IMR-90 (cell line): ENCODE measurements at regions not wholly inside any gene's neighbourhood (a gene's known extent, or its start where the extent isn't known, plus 50 kb on each side); places are given as distances from the start of the nearest gene placed in this dataset.

Experiments
- ATAC-seq: fragments of 200-7000 bp; cut with Tn5 transposase; 2 replicates; pipeline ENCODE4 v1.9.1; 2020; ENCODE audit warnings: low read depth, mild to moderate bottlenecking, moderate library complexity
- BruUV-seq: library from RNA; stranded (reverse); fragments of 400-500 nt; replicated peaks from 2 replicates; lab custom pipeline; 2021; lab: Mats Ljungman, UMichigan
- CTCF ChIA-PET: fragments of 300-600 bp; formaldehyde crosslinking; extraction: SDS; loops from one replicate; lab custom pipeline; 2021; ENCODE audit warnings: antibody characterized with exemption; lab: Yijun Ruan, JAX
- POLR2A ChIA-PET: fragments of 300-600 bp; sonication (Branson Sonifier 250); formaldehyde crosslinking; loops from one replicate; lab custom pipeline; 2022; ENCODE audit warnings: antibody characterized with exemption; ENCODE audit not compliant: unreplicated experiment; lab: Charles Lee
- DNase-seq: peaks from one replicate; pipeline ENCODE4 v3.0.0; 2013
- H2AFZ ChIP-seq: replicated peaks from 2 replicates; pipeline ENCODE3; 2013; ENCODE audit warnings: low read length, mild to moderate bottlenecking; ENCODE audit not compliant: poor library complexity
- H2AK5ac ChIP-seq: 2 replicates; pipeline ENCODE4 v1.6.1; 2013; ENCODE audit warnings: low read depth, low read length, inconsistent platforms
- H2AK9ac ChIP-seq: replicated peaks from 2 replicates; pipeline ENCODE3; 2013; ENCODE audit warnings: mild to moderate bottlenecking, low read depth, low read length, moderate library complexity; ENCODE audit not compliant: poor library complexity
- H2BK120ac ChIP-seq: 2 replicates; pipeline ENCODE4 v1.6.1; 2013; ENCODE audit warnings: low read depth, low read length, inconsistent platforms
- H2BK15ac ChIP-seq: 3 replicates; pipeline ENCODE4 v1.6.1; 2013; ENCODE audit warnings: low read depth, low read length, inconsistent platforms
- H2BK20ac ChIP-seq: 2 replicates; pipeline ENCODE4 v1.6.1; 2013; ENCODE audit warnings: low read depth, mild to moderate bottlenecking, inconsistent platforms, low read length, moderate library complexity
- H2BK5ac ChIP-seq: 2 replicates; pipeline ENCODE4 v1.6.1; 2013; ENCODE audit warnings: mild to moderate bottlenecking, low read depth, low read length, inconsistent platforms; ENCODE audit not compliant: poor library complexity, severe bottlenecking
- H3K14ac ChIP-seq: replicated peaks from 2 replicates; pipeline ENCODE4 v1.6.1; 2013; ENCODE audit warnings: low read depth, low read length, inconsistent platforms
- H3K18ac ChIP-seq: 2 replicates; pipeline ENCODE4 v1.6.1; 2013; ENCODE audit warnings: low read depth, low read length, control low read depth
- H3K23ac ChIP-seq: 2 replicates; pipeline ENCODE4 v1.6.1; 2013; ENCODE audit warnings: low read depth, low read length, inconsistent platforms
- H3K27ac ChIP-seq: 2 replicates; pipeline ENCODE4 v1.5.1; 2013; ENCODE audit warnings: mild to moderate bottlenecking, control low read depth, low read length; ENCODE audit not compliant: insufficient read depth
- H3K27me3 ChIP-seq: 2 replicates; pipeline ENCODE4 v1.6.1; 2013; ENCODE audit warnings: low read length; ENCODE audit not compliant: control insufficient read depth, insufficient read depth
- H3K36me3 ChIP-seq: 2 replicates; pipeline ENCODE4 v1.6.1; 2013; ENCODE audit warnings: low read length, mixed read lengths; ENCODE audit not compliant: control insufficient read depth, insufficient read depth
- H3K4ac ChIP-seq: 2 replicates; pipeline ENCODE4 v1.6.1; 2013; ENCODE audit warnings: low read depth, low read length, inconsistent platforms
- H3K4me1 ChIP-seq: 2 replicates; pipeline ENCODE4 v1.6.1; 2013; ENCODE audit warnings: low read length, mixed read lengths; ENCODE audit not compliant: control insufficient read depth, insufficient read depth
- H3K4me2 ChIP-seq: 2 replicates; pipeline ENCODE4 v1.6.1; 2013; ENCODE audit warnings: low read depth, mild to moderate bottlenecking, control low read depth, low read length, moderate library complexity
- H3K4me3 ChIP-seq: 2 replicates; pipeline ENCODE4 v1.5.1; 2013; ENCODE audit warnings: low read depth, mild to moderate bottlenecking, control low read depth, low read length, moderate library complexity; ENCODE audit not compliant: insufficient read depth
- H3K56ac ChIP-seq: 2 replicates; pipeline ENCODE4 v1.6.1; 2013; ENCODE audit warnings: low read length, inconsistent platforms; ENCODE audit not compliant: insufficient read depth; ENCODE audit errors: extremely low read depth
- H3K79me1 ChIP-seq, 2 experiments: 2 replicates each; pipeline ENCODE4 v1.6.1; 2013; ENCODE audit warnings: low read length in 2 of 2, inconsistent platforms in 1 of 2, low read depth in 1 of 2
- H3K9ac ChIP-seq: 2 replicates; pipeline ENCODE4 v1.6.1; 2013; ENCODE audit warnings: low read depth, low read length, control low read depth
- H3K9me1 ChIP-seq: 2 replicates; pipeline ENCODE4 v1.6.1; 2013; ENCODE audit warnings: low read length, inconsistent platforms; ENCODE audit not compliant: insufficient read depth
- H3K9me3 ChIP-seq: 2 replicates; pipeline ENCODE4 v1.6.1; 2013; ENCODE audit warnings: low read length; ENCODE audit not compliant: control insufficient read depth, insufficient read depth
- H4K20me1 ChIP-seq: 2 replicates; pipeline ENCODE4 v1.6.1; 2013; ENCODE audit warnings: low read length, inconsistent platforms; ENCODE audit not compliant: insufficient read depth
- H4K5ac ChIP-seq: 2 replicates; pipeline ENCODE4 v1.6.1; 2013; ENCODE audit warnings: mild to moderate bottlenecking, low read depth, low read length, control low read depth
- H4K8ac ChIP-seq, 2 experiments: 2 replicates each; pipeline ENCODE4 v1.6.1; 2013; ENCODE audit warnings: low read depth in 2 of 2, low read length in 2 of 2, control low read depth in 1 of 2, inconsistent platforms in 1 of 2
- H4K91ac ChIP-seq: 2 replicates; pipeline ENCODE4 v1.6.1; 2013; ENCODE audit warnings: low read depth, low read length, inconsistent platforms; ENCODE audit not compliant: insufficient read depth
- BHLHE40 ChIP-seq: fragments of 150-350 bp; IDR thresholded peaks from 2 replicates; pipeline ENCODE4 v1.6.1; 2016; ENCODE audit warnings: mild to moderate bottlenecking, low read depth, low read length
- CEBPB ChIP-seq: IDR thresholded peaks from 2 replicates; pipeline ENCODE4 v1.6.1; 2012; ENCODE audit warnings: low read depth, low read length, improper control_type of control experiment
- CHD1 ChIP-seq: IDR thresholded peaks from 2 replicates; pipeline ENCODE4 v1.6.1; 2012; ENCODE audit warnings: low read depth, low read length, improper control_type of control experiment
- CTCF ChIP-seq: conservative IDR thresholded peaks from 2 replicates; pipeline ENCODE4 v1.5.1; 2012; ENCODE audit warnings: mild to moderate bottlenecking, low read depth, low read length, improper control_type of control experiment
- ELK1 ChIP-seq: fragments of 150-350 bp; IDR thresholded peaks from 2 replicates; pipeline ENCODE4 v1.6.1; 2016; ENCODE audit warnings: low read depth, mild to moderate bottlenecking, low read length, moderate library complexity, borderline replicate concordance
- FOS ChIP-seq: fragments of 150-350 bp; IDR thresholded peaks from 2 replicates; pipeline ENCODE4 v1.6.1; 2016; ENCODE audit warnings: low read depth, low read length
- MAFK ChIP-seq: IDR thresholded peaks from 2 replicates; pipeline ENCODE4 v1.6.1; 2012; ENCODE audit warnings: low read depth, low read length, improper control_type of control experiment
- MAZ ChIP-seq: IDR thresholded peaks from 2 replicates; pipeline ENCODE4 v1.6.1; 2012; ENCODE audit warnings: low read depth, mild to moderate bottlenecking, low read length, improper control_type of control experiment, moderate library complexity, borderline replicate concordance
- MXI1 ChIP-seq: IDR thresholded peaks from 2 replicates; pipeline ENCODE4 v1.6.1; 2012; ENCODE audit warnings: low read depth, mild to moderate bottlenecking, low read length, moderate library complexity, borderline replicate concordance
- NFE2L2 ChIP-seq: fragments of 150-350 bp; IDR thresholded peaks from 2 replicates; pipeline ENCODE4 v1.6.1; 2016; ENCODE audit warnings: low read depth, mild to moderate bottlenecking, low read length
- POLR2A ChIP-seq: IDR thresholded peaks from 2 replicates; pipeline ENCODE4 v1.6.1; 2012; ENCODE audit warnings: mild to moderate bottlenecking, low read depth, low read length
- RAD21 ChIP-seq: IDR thresholded peaks from 2 replicates; pipeline ENCODE4 v1.6.1; 2012; ENCODE audit warnings: low read length, improper control_type of control experiment
- RCOR1 ChIP-seq: IDR thresholded peaks from 2 replicates; pipeline ENCODE4 v1.6.1; 2012; ENCODE audit warnings: mild to moderate bottlenecking, low read length, improper control_type of control experiment; ENCODE audit not compliant: insufficient replicate concordance
- RFX5 ChIP-seq: IDR thresholded peaks from 2 replicates; pipeline ENCODE4 v1.8.0; 2012; ENCODE audit warnings: low read depth, mild to moderate bottlenecking, low read length, moderate library complexity
- SMC3 ChIP-seq: fragments of 150-350 bp; IDR thresholded peaks from 2 replicates; pipeline ENCODE4 v1.6.1; 2016; ENCODE audit warnings: low read depth, mild to moderate bottlenecking, antibody characterized with exemption, low read length, moderate library complexity
- WGBS, 2 experiments: methylation state at CpG; one replicate each; pipeline versions ENCODE4 v1.1.5 to v1.1.7; 2013; ENCODE audit warnings: missing lambda C conversion rate in 2 of 2; ENCODE audit not compliant: insufficient read length in 1 of 2; ENCODE audit errors: extremely low coverage in 2 of 2; 5-methylcytosine and 5-hydroxymethylcytosine counted together
- dilution Hi-C: fragments of 300-500 bp; cut with HindIII; formaldehyde crosslinking; loops from one replicate; pipeline ENCODE4 v1.14.3; 2018; ENCODE audit warnings: low sequenced_read_pairs; ENCODE audit not compliant: unreplicated experiment
- in situ Hi-C: fragments of 300-500 bp; cut with MboI; formaldehyde crosslinking; loops from 3 replicates; pipeline ENCODE4 v1.14.3; 2019; ENCODE audit warnings: low sequenced_read_pairs, inconsistent platforms, mixed read lengths
- intact Hi-C: fragments of 100-400 bp; cut with micrococcal nuclease; formaldehyde crosslinking; loops from 2 replicates; pipeline ENCODE4 v1.10.0; 2022
- TF ChIP-seq, protein P1 (sequence below): fragments of 150-350 bp; IDR thresholded peaks from 2 replicates; pipeline ENCODE4 v1.6.1; 2017; ENCODE audit warnings: mild to moderate bottlenecking, antibody characterized with exemption, low read length, low read depth

- no peak overlapping the region for H2BK15ac ChIP-seq
- no peak overlapping the region for H3K56ac ChIP-seq
- ATAC-seq, result no peak
- H3K4me1 ChIP-seq, result peaks cover 14% of the 10 kb centered on the region
- intact Hi-C loops (no loop called here), in situ Hi-C loops (no loop called here), dilution Hi-C loops (no loop called here)
- H3K27me3 ChIP-seq, result no peaks in the 10 kb centered on the region
- H2AK9ac ChIP-seq, result peak overlapping the region; percentile 33
- no peak overlapping the region for H2BK20ac ChIP-seq
- H3K18ac ChIP-seq, result no peak overlapping the region
- peaks cover 28% of the 10 kb centered on the region for H4K20me1 ChIP-seq
- H3K4ac ChIP-seq, result no peak overlapping the region
- DNase-seq, result no peak
- H3K14ac ChIP-seq, result no peak overlapping the region
- H3K4me3 ChIP-seq, result no peak overlapping the region
- H3K23ac ChIP-seq, result no peak overlapping the region
- no peaks in the 10 kb centered on the region for H3K9me3 ChIP-seq
- no peak overlapping the region for H3K9ac ChIP-seq
- H2BK120ac ChIP-seq, result no peak overlapping the region
- TF ChIP-seq CTCF (no peak), CEBPB (no peak), SMC3 (no peak), POLR2A (no peak), ELK1 (no peak), BHLHE40 (no peak), MAFK (no peak), NFE2L2 (no peak), RFX5 (no peak), MAZ (no peak), RCOR1 (no peak), FOS (no peak), MXI1 (no peak), RAD21 (no peak), CHD1 (no peak)
- TF ChIP-seq, protein P1, sequence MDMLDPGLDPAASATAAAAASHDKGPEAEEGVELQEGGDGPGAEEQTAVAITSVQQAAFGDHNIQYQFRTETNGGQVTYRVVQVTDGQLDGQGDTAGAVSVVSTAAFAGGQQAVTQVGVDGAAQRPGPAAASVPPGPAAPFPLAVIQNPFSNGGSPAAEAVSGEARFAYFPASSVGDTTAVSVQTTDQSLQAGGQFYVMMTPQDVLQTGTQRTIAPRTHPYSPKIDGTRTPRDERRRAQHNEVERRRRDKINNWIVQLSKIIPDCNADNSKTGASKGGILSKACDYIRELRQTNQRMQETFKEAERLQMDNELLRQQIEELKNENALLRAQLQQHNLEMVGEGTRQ, result no peak
- POLR2A ChIA-PET, result no interaction called here
- H2BK5ac ChIP-seq, result no peak overlapping the region
- no TSS peak for BruUV-seq
- H3K27ac ChIP-seq, result no peak overlapping the region
- peaks cover 1% of the 10 kb centered on the region; the same call in 1 of the 2 replicates for H3K36me3 ChIP-seq
- H4K8ac ChIP-seq, result no peak overlapping the region
- no peak overlapping the region for H4K91ac ChIP-seq
- WGBS, 2 experiments, result no CpG with 5 or more reads among the region's 1 CpG
- peak overlapping the region; percentile 1; the same call in 1 of the 2 replicates for H2AK5ac ChIP-seq
- H3K79me1 ChIP-seq, result peaks cover 4 to 26% of the 10 kb centered on the region in 2 experiments; a peak in 3 of 4 replicates
- CTCF ChIA-PET, result no interaction called here
- no peak overlapping the region for H3K4me2 ChIP-seq
- H2AFZ ChIP-seq, result no peak overlapping the region
- peaks cover 34% of the 10 kb centered on the region for H3K9me1 ChIP-seq
- H4K5ac ChIP-seq, result no peak overlapping the region
Observed at GRCh38 chr12:123066384-123066710, 84.5 kb downstream of the PITPNM2 start.
